ENCODE measurements at regions not wholly inside any gene's neighbourhood (a gene's known extent, or its start where the extent isn't known, plus 50 kb on each side); places are given as distances from the start of the nearest gene placed in this dataset.

- DNase-seq (ENCODE audit: low read depth, low spot score), result no peak
- Histone ChIP-seq H3K27ac (ENCODE audit: low read depth, low read length) (no peak overlapping the region), H3K4me3 (ENCODE audit: low read depth, low read length) (no peak overlapping the region), H3K27me3 (ENCODE audit: control insufficient read depth, insufficient read depth, low read length) (no peaks in the 10 kb centered on the region), H3K9me3 (ENCODE audit: control insufficient read depth, insufficient read depth, low read length) (peaks cover 81% of the 10 kb centered on the region)
- ChIA-PET POLR2A (no interaction called here), CTCF (no interaction called here)
- TF ChIP-seq, protein P1, sequence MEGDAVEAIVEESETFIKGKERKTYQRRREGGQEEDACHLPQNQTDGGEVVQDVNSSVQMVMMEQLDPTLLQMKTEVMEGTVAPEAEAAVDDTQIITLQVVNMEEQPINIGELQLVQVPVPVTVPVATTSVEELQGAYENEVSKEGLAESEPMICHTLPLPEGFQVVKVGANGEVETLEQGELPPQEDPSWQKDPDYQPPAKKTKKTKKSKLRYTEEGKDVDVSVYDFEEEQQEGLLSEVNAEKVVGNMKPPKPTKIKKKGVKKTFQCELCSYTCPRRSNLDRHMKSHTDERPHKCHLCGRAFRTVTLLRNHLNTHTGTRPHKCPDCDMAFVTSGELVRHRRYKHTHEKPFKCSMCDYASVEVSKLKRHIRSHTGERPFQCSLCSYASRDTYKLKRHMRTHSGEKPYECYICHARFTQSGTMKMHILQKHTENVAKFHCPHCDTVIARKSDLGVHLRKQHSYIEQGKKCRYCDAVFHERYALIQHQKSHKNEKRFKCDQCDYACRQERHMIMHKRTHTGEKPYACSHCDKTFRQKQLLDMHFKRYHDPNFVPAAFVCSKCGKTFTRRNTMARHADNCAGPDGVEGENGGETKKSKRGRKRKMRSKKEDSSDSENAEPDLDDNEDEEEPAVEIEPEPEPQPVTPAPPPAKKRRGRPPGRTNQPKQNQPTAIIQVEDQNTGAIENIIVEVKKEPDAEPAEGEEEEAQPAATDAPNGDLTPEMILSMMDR (IDR thresholded peaks at IDR 0.05; ENCODE audit: low read depth, low read length), result no peak
Measured at GRCh38 chr6:170022291-170022722, 268.6 kb downstream of the DLL1 start.

- no peak for DNase-seq (ENCODE audit: low read depth, low spot score)
- TF ChIP-seq, protein P1 (IDR thresholded peaks at IDR 0.05; ENCODE audit: low read depth, low read length), result no peak
- H3K9me3 ChIP-seq (ENCODE audit: control insufficient read depth, insufficient read depth, low read length), result peaks cover 77% of the 10 kb centered on the region
- ChIA-PET CTCF (no interaction called here), POLR2A (no interaction called here)
- no peak overlapping the region for H3K27ac ChIP-seq (ENCODE audit: low read depth, low read length)
- H3K4me3 ChIP-seq (ENCODE audit: low read depth, low read length), result no peak overlapping the region
- no peaks in the 10 kb centered on the region for H3K27me3 ChIP-seq (ENCODE audit: control insufficient read depth, insufficient read depth, low read length)
Measured at GRCh38 chr6:170021579-170021978, 269.3 kb downstream of the DLL1 start.

GRCh38 chr6:170019818-170020583 is 268.6 kb downstream of the ERMARD start:
- Histone ChIP-seq H3K27ac (ENCODE audit: low read depth, low read length) (no peak overlapping the region), H3K27me3 (ENCODE audit: control insufficient read depth, insufficient read depth, low read length) (no peaks in the 10 kb centered on the region), H3K4me3 (ENCODE audit: low read depth, low read length) (no peak overlapping the region), H3K9me3 (ENCODE audit: control insufficient read depth, insufficient read depth, low read length) (peaks cover 62% of the 10 kb centered on the region)
- ChIA-PET CTCF (no interaction called here), POLR2A (no interaction called here)
- TF ChIP-seq, protein P1 (IDR thresholded peaks at IDR 0.05; ENCODE audit: low read depth, low read length), result no peak
- no peak for DNase-seq (ENCODE audit: low read depth, low spot score)

GRCh38 chr6:170018936-170019817 is 267.8 kb downstream of the ERMARD start:
- Histone ChIP-seq H3K27ac (ENCODE audit: low read depth, low read length) (no peak overlapping the region), H3K27me3 (ENCODE audit: control insufficient read depth, insufficient read depth, low read length) (no peaks in the 10 kb centered on the region), H3K4me3 (ENCODE audit: low read depth, low read length) (no peak overlapping the region), H3K9me3 (ENCODE audit: control insufficient read depth, insufficient read depth, low read length) (peaks cover 54% of the 10 kb centered on the region)
- no peak for DNase-seq (ENCODE audit: low read depth, low spot score)
- TF ChIP-seq, protein P1 (IDR thresholded peaks at IDR 0.05; ENCODE audit: low read depth, low read length), result no peak
- POLR2A ChIA-PET, result no interaction called here
- CTCF ChIA-PET, result no interaction called here

GRCh38 chr6:170018422-170018935 is 267.1 kb downstream of the ERMARD start:
- TF ChIP-seq, protein P1 (IDR thresholded peaks at IDR 0.05; ENCODE audit: low read depth, low read length), result no peak
- Histone ChIP-seq H3K27me3 (ENCODE audit: control insufficient read depth, insufficient read depth, low read length) (no peaks in the 10 kb centered on the region), H3K4me3 (ENCODE audit: low read depth, low read length) (no peak overlapping the region), H3K9me3 (ENCODE audit: control insufficient read depth, insufficient read depth, low read length) (peaks cover 47% of the 10 kb centered on the region), H3K27ac (ENCODE audit: low read depth, low read length) (no peak overlapping the region)
- POLR2A ChIA-PET, result no interaction called here
- CTCF ChIA-PET, result no interaction called here
- DNase-seq (ENCODE audit: low read depth, low spot score), result no peak
